Activated CD4-positive, alpha-beta T cell treated with anti-CD3 and anti-CD28 coated beads, Interleukin-2, amount 50 U/mL, for 48 hours (primary cell): ENCODE measurements at regions not wholly inside any gene's neighbourhood (a gene's known extent, or its start where the extent isn't known, plus 50 kb on each side); places are given as distances from the start of the nearest gene placed in this dataset.

Experiments
- DNase-seq, 2 experiments: peaks; one replicate each; pipeline ENCODE4 v3.0.0-alpha.2; 2020

- DNase-seq, result no peak
Measured at GRCh38 chr1:99170516-99170915, 93.8 kb upstream of the PLPPR4 start.

GRCh38 chr1:99171184-99171813 is 93.0 kb upstream of the PLPPR4 start:
- DNase-seq, result no peak

- DNase-seq, result no peak
Measured at GRCh38 chr1:99173282-99173681, 91.0 kb upstream of the PLPPR4 start.

- DNase-seq, result no peak
Measured at GRCh38 chr1:99173900-99174299, 90.4 kb upstream of the PLPPR4 start.

- no peak for DNase-seq
Measured at GRCh38 chr1:99176753-99177152, 87.5 kb upstream of the PLPPR4 start.

- no peak for DNase-seq
Measured at GRCh38 chr1:99177465-99177864, 86.8 kb upstream of the PLPPR4 start.

GRCh38 chr1:99180343-99180808 is 83.9 kb upstream of the PLPPR4 start:
- peak; percentile 64 to 74 for DNase-seq

- no peak for DNase-seq
Measured at GRCh38 chr1:99180915-99181314, 83.4 kb upstream of the PLPPR4 start.

GRCh38 chr1:99181892-99182291 is 82.4 kb upstream of the PLPPR4 start:
- no peak for DNase-seq

GRCh38 chr1:99185196-99185595 is 79.1 kb upstream of the PLPPR4 start:
- no peak for DNase-seq

GRCh38 chr1:99193431-99193830 is 70.9 kb upstream of the PLPPR4 start:
- DNase-seq, result no peak

- no peak for DNase-seq
Measured at GRCh38 chr1:99198393-99198792, 65.9 kb upstream of the PLPPR4 start.

GRCh38 chr1:99207216-99207615 is 57.1 kb upstream of the PLPPR4 start:
- no peak for DNase-seq
